Astrocyte of the spinal cord (primary cell): ENCODE measurements at regions not wholly inside any gene's neighbourhood (a gene's known extent, or its start where the extent isn't known, plus 50 kb on each side); places are given as distances from the start of the nearest gene placed in this dataset.

Source experiments
- DNase-seq: peaks from one replicate; pipeline ENCODE4 v3.0.0; 2011; ENCODE audit warnings: low read depth, low spot score
- H3K4me3 ChIP-seq: 2 replicates; pipeline ENCODE4 v1.5.1; 2011; ENCODE audit warnings: low read depth, mild to moderate bottlenecking, low read length, moderate library complexity
- CTCF ChIP-seq: IDR thresholded peaks from 2 replicates; pipeline ENCODE4 v1.5.1; 2012; ENCODE audit warnings: low read depth, mild to moderate bottlenecking, low read length, inconsistent platforms
- in situ Hi-C: cut with HindIII; loops from 2 replicates; pipeline ENCODE4 v1.10.0; 2017; ENCODE audit warnings: low sequenced_read_pairs

GRCh38 chr9:78133751-78134150 lies 102.1 kb upstream of the CEP78 start:
- no peak for DNase-seq
- no peak overlapping the region for H3K4me3 ChIP-seq
- in situ Hi-C loops = no loop called here
- no peak for TF ChIP-seq CTCF

- no peak overlapping the region for H3K4me3 ChIP-seq
- in situ Hi-C loops = no loop called here
- TF ChIP-seq CTCF = no peak
- peak; percentile 15 for DNase-seq
Measured at GRCh38 chr9:78132701-78133058, 101.1 kb upstream of the GNAQ start.

- TF ChIP-seq CTCF = no peak
- in situ Hi-C loops = no loop called here
- H3K4me3 ChIP-seq = no peak overlapping the region
- peak; percentile 33 for DNase-seq
Measured at GRCh38 chr9:78131969-78132700, 100.5 kb upstream of the GNAQ start.

- in situ Hi-C loops = no loop called here
- no peak overlapping the region for H3K4me3 ChIP-seq
- DNase-seq = no peak
- no peak for TF ChIP-seq CTCF
Measured at GRCh38 chr9:78130853-78131252, 99.2 kb upstream of the GNAQ start.

- peak; percentile 35 for DNase-seq
- H3K4me3 ChIP-seq = no peak overlapping the region
- TF ChIP-seq CTCF = peak; percentile 26
- in situ Hi-C loops = no loop called here
Measured at GRCh38 chr9:78130004-78130403, 98.4 kb upstream of the GNAQ start.

- in situ Hi-C loops = no loop called here
- H3K4me3 ChIP-seq = no peak overlapping the region
- DNase-seq = no peak
- no peak for TF ChIP-seq CTCF
Measured at GRCh38 chr9:78127279-78128225, 95.9 kb upstream of the GNAQ start.
